Stimulated activated memory B cell treated with anti-CD40 and anti-IgM and Interleukin-4, amounts not matched to agents 10 μg/mL and 1 μg/mL and 100 μg/mL, for 72 hours (primary cell): ENCODE measurements at regions not wholly inside any gene's neighbourhood (a gene's known extent, or its start where the extent isn't known, plus 50 kb on each side); places are given as distances from the start of the nearest gene placed in this dataset.

Source experiments
- ATAC-seq: fragments of 150-1000 bp; cut with Tn5 transposase; 2 replicates; pipeline ENCODE4 v1.10.0; 2021
- H3K27ac Mint-ChIP-seq: one replicate; pipeline ENCODE4 v1.8.0; 2022; ENCODE audit warnings: mild to moderate bottlenecking, mixed read lengths
- H3K27me3 Mint-ChIP-seq: one replicate; pipeline ENCODE4 v1.8.0; 2022; ENCODE audit warnings: mixed read lengths
- H3K36me3 Mint-ChIP-seq: one replicate; pipeline ENCODE4 v1.8.0; 2022; ENCODE audit warnings: mixed read lengths
- H3K4me1 Mint-ChIP-seq: one replicate; pipeline ENCODE4 v1.8.0; 2022; ENCODE audit warnings: mixed read lengths
- H3K4me3 Mint-ChIP-seq: one replicate; pipeline ENCODE4 v1.8.0; 2022; ENCODE audit warnings: mild to moderate bottlenecking, moderate library complexity, mixed read lengths
- H3K9me3 Mint-ChIP-seq: one replicate; pipeline ENCODE4 v1.8.0; 2022; ENCODE audit warnings: mixed read lengths

DNA sequence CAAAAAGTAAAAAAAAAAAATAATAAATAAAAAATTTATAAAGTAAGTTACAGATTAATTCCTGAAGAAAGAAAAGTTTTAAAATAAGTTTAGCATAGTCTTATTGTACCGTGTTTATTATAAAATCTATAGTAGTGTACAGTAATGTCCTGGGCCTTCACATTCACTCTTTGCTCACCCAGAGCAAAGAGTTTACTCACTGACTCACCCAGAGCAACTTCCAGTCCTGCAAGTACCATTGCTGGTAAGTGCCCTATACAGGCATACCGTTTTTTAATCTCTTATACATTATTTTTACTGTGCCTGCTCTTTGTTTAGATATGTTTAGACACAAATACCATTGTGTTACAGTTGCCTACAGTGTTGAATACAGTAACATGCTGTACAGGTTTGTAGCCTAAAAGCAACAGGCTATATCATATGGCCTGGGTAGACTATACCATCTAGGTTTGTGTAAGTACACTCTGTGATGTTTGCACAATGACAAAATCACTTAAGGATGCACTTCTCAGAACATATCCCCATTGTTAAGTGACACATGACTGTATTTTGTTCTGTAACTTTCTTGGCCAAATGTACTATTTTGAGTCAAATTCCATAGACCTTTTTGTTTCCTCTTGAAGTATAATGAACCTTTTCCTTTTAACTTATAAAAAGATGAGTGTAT, 199.0 kb upstream of the NUDT6 start:
- H3K36me3 Mint-ChIP-seq, result peaks cover 19% of the 10 kb centered on the region
- no peak overlapping the region for H3K4me3 Mint-ChIP-seq
- H3K4me1 Mint-ChIP-seq, result no peaks in the 10 kb centered on the region
- no peaks in the 10 kb centered on the region for H3K9me3 Mint-ChIP-seq
- no peak overlapping the region for H3K27ac Mint-ChIP-seq
- no peaks in the 10 kb centered on the region for H3K27me3 Mint-ChIP-seq
- no peak for ATAC-seq

GRCh38 chr4:123125477-123125876, 203.1 kb upstream of the NUDT6 start:
- peaks cover 15% of the 10 kb centered on the region for H3K36me3 Mint-ChIP-seq
- no peaks in the 10 kb centered on the region for H3K4me1 Mint-ChIP-seq
- no peak overlapping the region for H3K4me3 Mint-ChIP-seq
- no peaks in the 10 kb centered on the region for H3K9me3 Mint-ChIP-seq
- no peaks in the 10 kb centered on the region for H3K27me3 Mint-ChIP-seq
- ATAC-seq, result no peak
- no peak overlapping the region for H3K27ac Mint-ChIP-seq

- Mint-ChIP-seq H3K9me3 (no peaks in the 10 kb centered on the region), H3K4me1 (no peaks in the 10 kb centered on the region), H3K27me3 (no peaks in the 10 kb centered on the region), H3K27ac (no peak overlapping the region), H3K36me3 (peaks cover 16% of the 10 kb centered on the region), H3K4me3 (no peak overlapping the region)
- ATAC-seq, result no peak
Measured at GRCh38 chr4:123127218-123127617, 204.8 kb upstream of the NUDT6 start.

- H3K27me3 Mint-ChIP-seq, result no peaks in the 10 kb centered on the region
- ATAC-seq, result no peak
Measured at GRCh38 chr4:123127875-123128274, 205.5 kb upstream of the NUDT6 start.

DNA sequence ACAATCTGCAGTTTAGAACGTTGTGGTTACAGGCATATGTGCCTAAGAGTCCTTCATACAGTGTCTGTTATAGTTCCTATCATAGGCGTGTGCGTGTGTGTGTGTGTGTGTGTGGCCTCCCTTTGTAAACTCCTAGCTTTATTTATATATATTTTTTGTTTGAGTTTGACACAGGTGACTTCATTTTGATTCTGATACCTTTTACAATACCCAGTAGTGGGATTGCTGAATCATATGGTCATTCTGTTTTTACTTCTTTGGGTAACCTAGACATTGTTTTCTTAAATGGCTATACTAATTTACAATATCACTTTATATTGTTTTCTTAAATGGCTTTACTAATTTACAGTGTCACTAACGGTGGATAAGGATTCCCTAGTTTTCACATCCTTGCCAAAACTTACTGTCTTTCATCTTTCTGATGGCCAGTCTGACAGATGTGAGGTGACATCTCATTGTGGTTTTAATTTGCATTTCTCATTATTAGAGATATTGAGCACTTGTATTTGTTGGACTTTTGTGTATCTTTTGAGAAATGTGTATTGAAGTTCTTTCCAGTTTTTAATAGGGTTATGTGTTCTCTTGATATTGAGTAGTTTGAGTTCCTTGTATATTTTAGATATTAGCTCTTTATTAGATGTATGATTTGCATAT, 211.1 kb upstream of the NUDT6 start:
- Mint-ChIP-seq H3K36me3 (peaks cover 21% of the 10 kb centered on the region), H3K27ac (no peak overlapping the region), H3K4me3 (no peak overlapping the region), H3K4me1 (no peaks in the 10 kb centered on the region), H3K27me3 (no peaks in the 10 kb centered on the region), H3K9me3 (no peaks in the 10 kb centered on the region)
- ATAC-seq, result no peak

More at GRCh38 chr4:123127875-123128274, 205.5 kb upstream of the NUDT6 start:
- Mint-ChIP-seq H3K27ac (no peak overlapping the region), H3K4me1 (no peaks in the 10 kb centered on the region), H3K36me3 (peaks cover 18% of the 10 kb centered on the region), H3K4me3 (no peak overlapping the region), H3K9me3 (no peaks in the 10 kb centered on the region)

GRCh38 chr4:123144616-123145015, 222.2 kb upstream of the NUDT6 start:
- Mint-ChIP-seq H3K27ac (no peak overlapping the region), H3K9me3 (no peaks in the 10 kb centered on the region), H3K27me3 (no peaks in the 10 kb centered on the region), H3K36me3 (peaks cover 23% of the 10 kb centered on the region), H3K4me3 (no peak overlapping the region), H3K4me1 (no peaks in the 10 kb centered on the region)
- ATAC-seq, result no peak

DNA sequence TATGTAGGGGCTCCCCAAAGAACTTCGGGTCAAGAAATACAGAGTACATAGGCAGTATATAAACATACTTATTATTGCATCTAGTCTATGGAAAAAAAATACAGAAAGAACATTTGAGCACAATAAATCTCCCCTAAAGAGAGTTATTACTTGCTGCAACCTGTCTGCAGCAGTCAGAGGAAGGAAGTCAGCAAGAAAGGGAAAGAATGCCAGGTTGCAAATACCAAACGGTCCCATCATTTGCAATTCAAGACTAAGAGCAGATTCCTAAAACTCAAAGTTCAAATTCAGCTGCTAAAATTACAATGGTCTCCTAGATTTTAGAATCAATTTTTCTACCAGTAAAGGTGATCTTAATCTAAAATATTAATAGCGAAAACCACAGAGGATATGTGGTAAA, 236.2 kb upstream of the NUDT6 start:
- H3K9me3 Mint-ChIP-seq, result no peaks in the 10 kb centered on the region
- peaks cover 5% of the 10 kb centered on the region for H3K36me3 Mint-ChIP-seq
- no peaks in the 10 kb centered on the region for H3K4me1 Mint-ChIP-seq
- no peak overlapping the region for H3K4me3 Mint-ChIP-seq
- H3K27ac Mint-ChIP-seq, result no peak overlapping the region
- ATAC-seq, result no peak
- no peaks in the 10 kb centered on the region for H3K27me3 Mint-ChIP-seq

DNA sequence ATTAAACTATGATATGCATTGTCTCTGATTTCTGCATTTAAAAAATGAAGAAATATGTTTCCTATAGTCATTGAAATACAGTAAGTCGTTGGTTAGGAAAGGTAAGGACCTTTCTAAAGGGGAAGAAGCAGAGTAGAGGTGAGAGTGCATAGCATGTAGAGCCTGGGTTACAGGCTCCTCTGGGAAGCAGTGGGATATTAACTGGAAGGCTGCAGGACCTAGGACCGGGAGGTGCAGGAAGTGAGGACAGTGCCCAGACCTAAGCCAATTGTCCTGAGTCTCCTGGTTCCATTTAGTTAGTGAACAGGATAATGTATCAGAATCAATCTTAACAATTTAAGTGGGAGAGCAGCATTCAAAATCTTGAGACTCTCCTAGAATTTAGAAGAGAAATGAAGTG, 237.1 kb upstream of the NUDT6 start:
- no peaks in the 10 kb centered on the region for H3K4me1 Mint-ChIP-seq
- H3K27ac Mint-ChIP-seq, result no peak overlapping the region
- peaks cover 5% of the 10 kb centered on the region for H3K36me3 Mint-ChIP-seq
- no peaks in the 10 kb centered on the region for H3K27me3 Mint-ChIP-seq
- H3K9me3 Mint-ChIP-seq, result no peaks in the 10 kb centered on the region
- no peak for ATAC-seq
- no peak overlapping the region for H3K4me3 Mint-ChIP-seq

GRCh38 chr4:123162859-123163258, 233.7 kb upstream of the SPRY1 start:
- Mint-ChIP-seq H3K27me3 (no peaks in the 10 kb centered on the region), H3K9me3 (no peaks in the 10 kb centered on the region), H3K4me3 (no peak overlapping the region), H3K36me3 (no peaks in the 10 kb centered on the region), H3K27ac (no peak overlapping the region), H3K4me1 (no peaks in the 10 kb centered on the region)
- no peak for ATAC-seq

- H3K9me3 Mint-ChIP-seq, result no peaks in the 10 kb centered on the region
- H3K4me1 Mint-ChIP-seq, result no peaks in the 10 kb centered on the region
- H3K36me3 Mint-ChIP-seq, result no peaks in the 10 kb centered on the region
- ATAC-seq, result no peak
- H3K27me3 Mint-ChIP-seq, result no peaks in the 10 kb centered on the region
- H3K27ac Mint-ChIP-seq, result no peak overlapping the region
- no peak overlapping the region for H3K4me3 Mint-ChIP-seq
Measured at GRCh38 chr4:123163501-123163900, 233.1 kb upstream of the SPRY1 start.

- no peaks in the 10 kb centered on the region for H3K4me1 Mint-ChIP-seq
- no peaks in the 10 kb centered on the region for H3K9me3 Mint-ChIP-seq
- no peaks in the 10 kb centered on the region for H3K27me3 Mint-ChIP-seq
- no peak overlapping the region for H3K4me3 Mint-ChIP-seq
- ATAC-seq, result no peak
- no peak overlapping the region for H3K27ac Mint-ChIP-seq
- H3K36me3 Mint-ChIP-seq, result no peaks in the 10 kb centered on the region
Measured at GRCh38 chr4:123166023-123166422, 230.6 kb upstream of the SPRY1 start.

DNA sequence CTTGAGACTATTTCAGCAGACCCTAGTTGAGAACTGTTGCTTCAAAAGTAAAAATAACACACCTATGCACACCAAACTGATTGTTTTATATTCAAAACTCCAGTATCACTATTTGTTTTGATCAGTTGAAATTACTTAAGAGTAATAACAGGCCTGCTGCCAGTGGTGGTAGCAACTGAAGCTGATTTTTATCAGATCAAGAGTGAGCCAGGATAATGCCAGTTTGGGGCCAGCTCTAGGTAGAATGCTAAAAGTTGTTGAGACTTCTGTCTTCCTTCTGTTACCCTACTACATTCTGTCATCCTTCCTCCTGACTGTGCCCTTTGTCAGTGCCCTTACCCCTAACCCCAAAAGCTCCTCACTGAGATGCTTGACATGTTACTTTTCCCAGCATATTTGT, 228.7 kb upstream of the SPRY1 start:
- Mint-ChIP-seq H3K4me1 (no peaks in the 10 kb centered on the region), H3K36me3 (no peaks in the 10 kb centered on the region), H3K27ac (no peak overlapping the region), H3K4me3 (no peak overlapping the region), H3K27me3 (no peaks in the 10 kb centered on the region), H3K9me3 (no peaks in the 10 kb centered on the region)
- ATAC-seq, result no peak

- Mint-ChIP-seq H3K9me3 (no peaks in the 10 kb centered on the region), H3K4me3 (no peak overlapping the region), H3K27me3 (no peaks in the 10 kb centered on the region), H3K4me1 (no peaks in the 10 kb centered on the region), H3K27ac (no peak overlapping the region), H3K36me3 (no peaks in the 10 kb centered on the region)
- no peak for ATAC-seq
Measured at GRCh38 chr4:123168812-123169211, 227.8 kb upstream of the SPRY1 start.

DNA sequence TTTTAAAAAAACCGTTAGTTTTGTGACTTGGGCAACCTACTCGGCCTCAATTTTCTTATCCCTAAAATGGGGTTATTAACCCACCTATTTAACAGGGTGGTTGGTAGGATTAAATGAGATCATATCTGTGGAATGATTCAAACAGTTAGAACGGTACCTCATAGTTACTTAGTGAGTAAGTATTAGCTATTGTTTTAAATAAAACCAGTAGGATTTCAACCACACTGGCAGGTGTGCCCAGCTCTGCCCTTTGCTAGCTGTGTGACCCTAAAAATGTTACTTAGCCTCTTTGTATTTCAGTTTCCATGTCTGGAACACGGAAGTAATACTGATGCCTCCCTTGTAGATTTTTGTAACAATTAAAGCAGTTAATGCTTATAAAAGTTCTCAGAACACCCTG, 225.8 kb upstream of the SPRY1 start:
- Mint-ChIP-seq H3K9me3 (no peaks in the 10 kb centered on the region), H3K27ac (no peak overlapping the region), H3K4me1 (no peaks in the 10 kb centered on the region), H3K27me3 (no peaks in the 10 kb centered on the region), H3K36me3 (no peaks in the 10 kb centered on the region), H3K4me3 (no peak overlapping the region)
- ATAC-seq, result no peak

- Mint-ChIP-seq H3K27me3 (no peaks in the 10 kb centered on the region), H3K4me3 (no peak overlapping the region), H3K4me1 (no peaks in the 10 kb centered on the region), H3K36me3 (no peaks in the 10 kb centered on the region), H3K27ac (no peak overlapping the region), H3K9me3 (no peaks in the 10 kb centered on the region)
- no peak for ATAC-seq
Measured at GRCh38 chr4:123176605-123177004, 220.0 kb upstream of the SPRY1 start.

- Mint-ChIP-seq H3K9me3 (no peaks in the 10 kb centered on the region), H3K36me3 (no peaks in the 10 kb centered on the region), H3K27ac (no peak overlapping the region), H3K4me3 (no peak overlapping the region), H3K4me1 (no peaks in the 10 kb centered on the region), H3K27me3 (no peaks in the 10 kb centered on the region)
- ATAC-seq, result no peak
Measured at GRCh38 chr4:123182289-123182688, 214.3 kb upstream of the SPRY1 start.
